AG09309 (cell line): ENCODE measurements at regions not wholly inside any gene's neighbourhood (a gene's known extent, or its start where the extent isn't known, plus 50 kb on each side); places are given as distances from the start of the nearest gene placed in this dataset.

Source experiments
- DNase-seq: peaks from one replicate; pipeline ENCODE4 v3.0.0-alpha.2; 2010; ENCODE audit warnings: low read depth
- H3K4me3 ChIP-seq: 2 replicates; pipeline ENCODE4 v1.5.1; 2011; ENCODE audit warnings: mild to moderate bottlenecking, low read depth, low read length, moderate library complexity; ENCODE audit not compliant: control insufficient read depth
- CTCF ChIP-seq: IDR thresholded peaks from 2 replicates; pipeline ENCODE4 v1.5.1; 2011; ENCODE audit warnings: mild to moderate bottlenecking, low read depth, low read length, inconsistent platforms; ENCODE audit not compliant: insufficient read depth, control insufficient read depth; ENCODE audit errors: missing control alignments

- TF ChIP-seq CTCF = no peak
- H3K4me3 ChIP-seq = no peak overlapping the region
- DNase-seq = no peak
Observed at GRCh38 chr9:14535161-14535955, 157.9 kb downstream of the ZDHHC21 start.

- TF ChIP-seq CTCF = no peak
- no peak overlapping the region for H3K4me3 ChIP-seq
- no peak for DNase-seq
Observed at GRCh38 chr9:14533867-14534640, 159.2 kb downstream of the ZDHHC21 start.

GRCh38 chr9:14532456-14533115 lies 160.6 kb downstream of the ZDHHC21 start:
- TF ChIP-seq CTCF = no peak
- no peak overlapping the region for H3K4me3 ChIP-seq
- no peak for DNase-seq

- H3K4me3 ChIP-seq = no peak overlapping the region
- no peak for DNase-seq
- TF ChIP-seq CTCF = no peak
Observed at GRCh38 chr9:14531341-14532269, 161.6 kb downstream of the ZDHHC21 start.

GRCh38 chr9:14530841-14531240 lies 162.4 kb downstream of the ZDHHC21 start:
- no peak for TF ChIP-seq CTCF
- no peak for DNase-seq

GRCh38 chr9:14530366-14530765 lies 162.9 kb downstream of the ZDHHC21 start:
- no peak for TF ChIP-seq CTCF
- no peak overlapping the region for H3K4me3 ChIP-seq
- DNase-seq = no peak

More at GRCh38 chr9:14530841-14531240, 162.4 kb downstream of the ZDHHC21 start:
- no peak overlapping the region for H3K4me3 ChIP-seq
